Subcutaneous abdominal adipose tissue (tissue), 5 donors: ENCODE measurements at regions not wholly inside any gene's neighbourhood (a gene's known extent, or its start where the extent isn't known, plus 50 kb on each side); places are given as distances from the start of the nearest gene placed in this dataset.

Source experiments
- H3K27ac ChIP-seq: one replicate; pipeline ENCODE4 v1.7.0; 2013; ENCODE audit warnings: low read depth, mild to moderate bottlenecking, inconsistent platforms, low read length, moderate library complexity
- H3K27me3 ChIP-seq, 5 donors: one replicate each; pipeline ENCODE4 v1.7.0; 2013; ENCODE audit warnings: low read length in 5 of 5, inconsistent platforms in 1 of 5; ENCODE audit not compliant: control insufficient read depth in 5 of 5, insufficient read depth in 4 of 5
- H3K36me3 ChIP-seq, 5 donors: one replicate each; pipeline ENCODE4 v1.7.0; 2013; ENCODE audit warnings: low read length in 5 of 5; ENCODE audit not compliant: control insufficient read depth in 5 of 5, insufficient read depth in 5 of 5
- H3K4me1 ChIP-seq, 5 donors: one replicate each; pipeline ENCODE4 v1.7.0; 2013; ENCODE audit warnings: low read length in 5 of 5, mild to moderate bottlenecking in 3 of 5, moderate library complexity in 1 of 5; ENCODE audit not compliant: control insufficient read depth in 5 of 5, insufficient read depth in 5 of 5
- H3K4me3 ChIP-seq, 5 donors: one replicate each; pipeline ENCODE4 v1.7.0; 2013; ENCODE audit warnings: low read length in 5 of 5, low read depth in 1 of 5
- H3K9ac ChIP-seq, 5 donors: one replicate each; pipeline ENCODE4 v1.7.0; 2013; ENCODE audit warnings: low read length in 5 of 5, mild to moderate bottlenecking in 4 of 5, moderate library complexity in 3 of 5
- H3K9me3 ChIP-seq, 5 donors: one replicate each; pipeline ENCODE4 v1.7.0; 2013; ENCODE audit warnings: low read length in 5 of 5; ENCODE audit not compliant: control insufficient read depth in 5 of 5
- donor health status: healthy.
- donor health status: healthy.
- donor health status: healthy.
- donor health status: healthy.
- donor health status: healthy.

GRCh38 chr11:112310848-112311247, 50.2 kb upstream of the PLET1 start:
- peaks cover 0 to under 1% (median 0%) of the 10 kb centered on the region in 5 donors for H3K4me1 ChIP-seq
- no peaks in the 10 kb centered on the region for H3K27me3 ChIP-seq
- peaks cover 0 to 6% (median 0%) of the 10 kb centered on the region in 5 donors for H3K9me3 ChIP-seq
- no peaks in the 10 kb centered on the region for H3K36me3 ChIP-seq
- no peak overlapping the region for H3K4me3 ChIP-seq
- H3K27ac ChIP-seq = no peak overlapping the region
- no peak overlapping the region for H3K9ac ChIP-seq

- no peak overlapping the region for H3K27ac ChIP-seq
These were observed 54.5 kb upstream of the PLET1 start for GRCh38 chr11:112315057-112315720.

GRCh38 chr11:112315861-112316739, 55.4 kb upstream of the PLET1 start:
- Histone ChIP-seq H3K9me3 (no peaks in the 10 kb centered on the region), H3K4me1 (peaks cover 4 to 23% (median 19%) of the 10 kb centered on the region in 5 donors), H3K4me3 (no peak overlapping the region), H3K27ac (no peak overlapping the region), H3K36me3 (no peaks in the 10 kb centered on the region), H3K9ac (no peak overlapping the region), H3K27me3 (no peaks in the 10 kb centered on the region)

More at GRCh38 chr11:112315057-112315720, 54.5 kb upstream of the PLET1 start:
- Histone ChIP-seq H3K9ac (no peak overlapping the region), H3K4me3 (no peak overlapping the region), H3K9me3 (no peaks in the 10 kb centered on the region), H3K27me3 (no peaks in the 10 kb centered on the region), H3K4me1 (peaks cover 0 to 14% (median 10%) of the 10 kb centered on the region in 5 donors), H3K36me3 (no peaks in the 10 kb centered on the region)

- Histone ChIP-seq H3K27ac (peak overlapping the region; percentile 1), H3K4me3 (no peak overlapping the region), H3K27me3 (no peaks in the 10 kb centered on the region), H3K9me3 (no peaks in the 10 kb centered on the region), H3K9ac (no peak overlapping the region), H3K4me1 (peaks cover 11 to 32% (median 28%) of the 10 kb centered on the region in 5 donors), H3K36me3 (no peaks in the 10 kb centered on the region)
These were observed 56.3 kb upstream of the PLET1 start for GRCh38 chr11:112316971-112317370.

GRCh38 chr11:112318184-112318591, 57.5 kb upstream of the PLET1 start:
- no peak overlapping the region for H3K9ac ChIP-seq
- H3K9me3 ChIP-seq = no peaks in the 10 kb centered on the region
- peak overlapping the region; percentile 1 for H3K27ac ChIP-seq
- H3K36me3 ChIP-seq = no peaks in the 10 kb centered on the region
- H3K4me3 ChIP-seq = no peak overlapping the region
- H3K27me3 ChIP-seq = no peaks in the 10 kb centered on the region
- peaks cover 11 to 35% (median 32%) of the 10 kb centered on the region in 5 donors for H3K4me1 ChIP-seq

- H3K4me3 ChIP-seq = no peak overlapping the region
- H3K27ac ChIP-seq = no peak overlapping the region
- no peaks in the 10 kb centered on the region for H3K36me3 ChIP-seq
- H3K9me3 ChIP-seq = no peaks in the 10 kb centered on the region
- no peaks in the 10 kb centered on the region for H3K27me3 ChIP-seq
- peaks cover 11 to 35% (median 32%) of the 10 kb centered on the region in 5 donors for H3K4me1 ChIP-seq
- no peak overlapping the region for H3K9ac ChIP-seq
These were observed 58.0 kb upstream of the PLET1 start for GRCh38 chr11:112318661-112319060.

GRCh38 chr11:112320668-112321067, 60.0 kb upstream of the PLET1 start:
- no peaks in the 10 kb centered on the region for H3K36me3 ChIP-seq
- H3K4me3 ChIP-seq = no peak overlapping the region
- H3K4me1 ChIP-seq = peaks cover 11 to 35% (median 32%) of the 10 kb centered on the region in 5 donors
- no peaks in the 10 kb centered on the region for H3K9me3 ChIP-seq
- no peak overlapping the region for H3K9ac ChIP-seq
- H3K27me3 ChIP-seq = no peaks in the 10 kb centered on the region
- no peak overlapping the region for H3K27ac ChIP-seq

GRCh38 chr11:112321501-112322172, 61.0 kb upstream of the PLET1 start:
- Histone ChIP-seq H3K9me3 (no peaks in the 10 kb centered on the region), H3K27ac (no peak overlapping the region), H3K36me3 (no peaks in the 10 kb centered on the region), H3K27me3 (no peaks in the 10 kb centered on the region), H3K4me1 (peaks cover 11 to 35% (median 32%) of the 10 kb centered on the region in 5 donors), H3K4me3 (peak overlapping the region in 1 of 5 donors; percentile 1), H3K9ac (no peak overlapping the region)

- no peaks in the 10 kb centered on the region for H3K9me3 ChIP-seq
- no peak overlapping the region for H3K27ac ChIP-seq
- no peak overlapping the region for H3K4me3 ChIP-seq
- H3K9ac ChIP-seq = no peak overlapping the region
- no peaks in the 10 kb centered on the region for H3K27me3 ChIP-seq
- peaks cover 11 to 35% (median 32%) of the 10 kb centered on the region in 5 donors for H3K4me1 ChIP-seq
- no peaks in the 10 kb centered on the region for H3K36me3 ChIP-seq
These were observed 61.6 kb upstream of the PLET1 start for GRCh38 chr11:112322173-112322790.
